ENCODE measurements at regions not wholly inside any gene's neighbourhood (a gene's known extent, or its start where the extent isn't known, plus 50 kb on each side); places are given as distances from the start of the nearest gene placed in this dataset.

GRCh38 chrX:1011691-1012283 lies 200.7 kb downstream of the CRLF2 start:
- Histone ChIP-seq H3K4me3 (ENCODE audit: low read length) (no peak overlapping the region), H2AFZ (ENCODE audit: low read length) (no peak overlapping the region), H3K9ac (ENCODE audit: low read length) (no peak overlapping the region), H3K4me1 (ENCODE audit: insufficient read depth, low read length) (no peaks in the 10 kb centered on the region), H4K20me1 (ENCODE audit: low read length) (no peaks in the 10 kb centered on the region), H3K9me3 (ENCODE audit: low read length) (no peaks in the 10 kb centered on the region), H3K4me2 (ENCODE audit: low read length) (no peak overlapping the region), H3K9me2 (replicated peaks; ENCODE audit: low read length) (no peaks in the 10 kb centered on the region), H3K27me3 (ENCODE audit: low read length) (no peaks in the 10 kb centered on the region), H3K79me2 (ENCODE audit: low read length) (no peaks in the 10 kb centered on the region), H3F3A (ENCODE audit: low read length, unreplicated experiment) (no peaks in the 10 kb centered on the region), H3K36me3 (ENCODE audit: low read depth, low read length) (no peaks in the 10 kb centered on the region), H3K27ac (ENCODE audit: low read length) (no peak overlapping the region)
- DNase-seq (no peak), ATAC-seq (no peak)
- ChIA-PET CTCF (no interaction called here), POLR2A (ENCODE audit: unreplicated experiment) (no interaction called here)
- BruUV-seq (replicated peaks), result no TSS peak
- TF ChIP-seq CTCF (conservative IDR thresholded peaks at IDR 0.05; ENCODE audit: low read depth, low read length), result no peak
- TF ChIP-seq EZH2phosphoT487 (IDR thresholded peaks at IDR 0.05; ENCODE audit: borderline replicate concordance, low read length), result no peak
- no peak for TF ChIP-seq EZH2 (IDR thresholded peaks at IDR 0.05; ENCODE audit: low read length, unreplicated experiment)
- intact Hi-C loops (cut with micrococcal nuclease), result no loop called here

DNA sequence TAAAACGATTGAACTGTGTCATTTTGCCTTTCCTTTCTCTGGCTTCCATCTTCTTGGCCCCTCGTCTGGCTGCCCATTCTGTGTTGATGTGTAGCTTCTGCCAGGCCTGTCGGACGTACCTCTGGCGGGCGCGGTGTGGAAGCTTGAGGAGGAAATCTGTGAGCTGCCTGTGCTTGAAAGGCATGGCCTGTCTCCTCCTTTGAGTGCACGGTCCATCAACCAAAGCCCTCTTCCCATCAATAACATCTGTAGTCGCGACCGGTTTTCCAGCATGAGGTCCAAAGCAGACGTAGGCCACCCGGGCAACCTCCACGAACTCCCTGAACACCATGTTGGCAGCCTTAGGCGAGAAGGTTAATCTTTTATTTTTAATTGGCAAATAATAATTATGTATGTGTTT lies 202.7 kb downstream of the CRLF2 start:
- Histone ChIP-seq H3K9me3 (ENCODE audit: low read length) (no peaks in the 10 kb centered on the region), H3K36me3 (ENCODE audit: low read depth, low read length) (no peaks in the 10 kb centered on the region), H3K27me3 (ENCODE audit: low read length) (no peaks in the 10 kb centered on the region), H3F3A (ENCODE audit: low read length, unreplicated experiment) (no peaks in the 10 kb centered on the region), H4K20me1 (ENCODE audit: low read length) (no peaks in the 10 kb centered on the region), H3K9ac (ENCODE audit: low read length) (no peak overlapping the region), H3K9me2 (replicated peaks; ENCODE audit: low read length) (no peaks in the 10 kb centered on the region), H2AFZ (ENCODE audit: low read length) (no peak overlapping the region), H3K4me1 (ENCODE audit: insufficient read depth, low read length) (no peaks in the 10 kb centered on the region), H3K4me2 (ENCODE audit: low read length) (no peak overlapping the region), H3K4me3 (ENCODE audit: low read length) (no peak overlapping the region), H3K79me2 (ENCODE audit: low read length) (no peaks in the 10 kb centered on the region), H3K27ac (ENCODE audit: low read length) (no peak overlapping the region)
- TF ChIP-seq EZH2phosphoT487 (IDR thresholded peaks at IDR 0.05; ENCODE audit: borderline replicate concordance, low read length) (no peak), EZH2 (IDR thresholded peaks at IDR 0.05; ENCODE audit: low read length, unreplicated experiment) (no peak), CTCF (conservative IDR thresholded peaks at IDR 0.05; ENCODE audit: low read depth, low read length) (no peak)
- no peak for ATAC-seq
- intact Hi-C loops (cut with micrococcal nuclease), result no loop called here
- no TSS peak for BruUV-seq (replicated peaks)
- ChIA-PET CTCF (no interaction called here), POLR2A (ENCODE audit: unreplicated experiment) (no interaction called here)
- DNase-seq, result no peak

DNA sequence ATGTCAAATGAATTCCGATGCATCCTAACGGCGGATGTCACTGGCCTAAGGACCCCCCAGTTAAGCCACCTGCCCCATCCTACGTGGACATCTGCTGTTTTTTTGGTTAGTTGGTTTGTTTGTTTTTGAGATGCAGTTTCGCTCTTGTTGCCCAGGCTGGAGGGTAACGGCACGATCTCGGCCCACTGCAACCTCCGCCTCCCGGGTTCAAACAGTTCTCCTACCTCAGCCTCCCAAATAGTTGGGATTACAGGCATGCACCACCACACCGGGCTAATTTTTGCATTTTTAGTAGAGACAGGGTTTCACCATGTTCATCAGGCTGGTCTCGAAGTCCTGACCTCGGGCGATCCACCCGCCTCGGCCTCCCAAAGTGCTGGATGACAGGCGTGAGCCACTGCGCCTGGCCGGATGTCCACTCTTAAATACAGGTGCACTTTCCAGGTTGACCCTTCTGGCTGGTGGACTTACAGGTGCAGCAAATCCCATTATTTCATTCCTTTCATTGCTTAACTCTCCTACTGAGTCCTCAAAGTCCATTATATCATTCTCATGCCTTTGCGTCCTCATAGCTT lies 206.2 kb downstream of the CRLF2 start:
- Histone ChIP-seq H3K4me2 (ENCODE audit: low read length) (no peak overlapping the region), H3K36me3 (ENCODE audit: low read depth, low read length) (no peaks in the 10 kb centered on the region), H3K4me3 (ENCODE audit: low read length) (no peak overlapping the region), H3K4me1 (ENCODE audit: insufficient read depth, low read length) (no peaks in the 10 kb centered on the region), H2AFZ (ENCODE audit: low read length) (no peak overlapping the region), H3K27ac (ENCODE audit: low read length) (no peak overlapping the region), H3K9ac (ENCODE audit: low read length) (no peak overlapping the region), H3K27me3 (ENCODE audit: low read length) (no peaks in the 10 kb centered on the region), H3K9me2 (replicated peaks; ENCODE audit: low read length) (no peaks in the 10 kb centered on the region), H3K79me2 (ENCODE audit: low read length) (no peaks in the 10 kb centered on the region), H3F3A (ENCODE audit: low read length, unreplicated experiment) (no peaks in the 10 kb centered on the region), H4K20me1 (ENCODE audit: low read length) (no peaks in the 10 kb centered on the region), H3K9me3 (ENCODE audit: low read length) (no peaks in the 10 kb centered on the region)
- no TSS peak for BruUV-seq (replicated peaks)
- no peak for ATAC-seq
- ChIA-PET CTCF (no interaction called here), POLR2A (ENCODE audit: unreplicated experiment) (no interaction called here)
- TF ChIP-seq EZH2phosphoT487 (IDR thresholded peaks at IDR 0.05; ENCODE audit: borderline replicate concordance, low read length), result no peak
- TF ChIP-seq CTCF (conservative IDR thresholded peaks at IDR 0.05; ENCODE audit: low read depth, low read length), result no peak
- TF ChIP-seq EZH2 (IDR thresholded peaks at IDR 0.05; ENCODE audit: low read length, unreplicated experiment), result no peak
- no peak for DNase-seq
- intact Hi-C loops (cut with micrococcal nuclease), result no loop called here

Data from PC-3 (cell line).